ENCODE measurements at regions not wholly inside any gene's neighbourhood (a gene's known extent, or its start where the extent isn't known, plus 50 kb on each side); places are given as distances from the start of the nearest gene placed in this dataset.
"Not testable (repeated sequence)": the region's sequence is repeated elsewhere in the genome, so short reads cannot be mapped to it uniquely, and the experiment has no call there.

GRCh38 chr10:80025281-80025680 lies 53.2 kb upstream of the TMEM254 start:
- Histone ChIP-seq H3K4me1 (ENCODE audit: control insufficient read depth in 2 of 2, insufficient read depth in 2 of 2, low read length in 2 of 2) (no peaks in the 10 kb centered on the region), H3K9ac (ENCODE audit: low read length) (no peak overlapping the region), H3K79me2 (ENCODE audit: control insufficient read depth, insufficient read depth, low read length) (no peaks in the 10 kb centered on the region), H4K20me1 (ENCODE audit: control insufficient read depth, insufficient read depth, low read length, poor library complexity, severe bottlenecking) (no peaks in the 10 kb centered on the region), H2AFZ (ENCODE audit: insufficient read depth, low read depth, low read length, poor library complexity, severe bottlenecking) (no peak overlapping the region), H3K4me2 (replicated peaks; ENCODE audit: low read depth, low read length, poor library complexity, severe bottlenecking) (no peak overlapping the region), H3K36me3 (replicated peaks in 1 of 2; ENCODE audit: control extremely low read depth in 1 of 2, control insufficient read depth in 1 of 2, extremely low read depth in 1 of 2, insufficient read depth in 2 of 2, low read length in 1 of 2) (no peaks in the 10 kb centered on the region), H3K9me3 (ENCODE audit: control extremely low read depth in 1 of 3, control insufficient read depth in 2 of 3, insufficient read depth in 1 of 3, low read length in 2 of 3) (no peaks in the 10 kb centered on the region), H3K27me3 (replicated peaks in 1 of 4; ENCODE audit: control extremely low read depth in 1 of 4, control insufficient read depth in 3 of 4, insufficient read depth in 4 of 4, low read length in 3 of 4) (no peaks in the 10 kb centered on the region), H3K27ac (ENCODE audit: low read length in 2 of 2) (no peak overlapping the region), H3K4me3 (ENCODE audit: control extremely low read depth in 1 of 5, extremely low read depth in 1 of 5, insufficient read depth in 1 of 5, low read depth in 2 of 5, low read length in 4 of 5) (no peak overlapping the region)
- no peaks in the 10 kb centered on the region for H3K27me3 Mint-ChIP-seq
- no peaks in the 10 kb centered on the region for H3K9me3 Mint-ChIP-seq (ENCODE audit: insufficient read depth)
- H3K27ac Mint-ChIP-seq, result no peak overlapping the region
- CTCF ChIA-PET, result no interaction called here
- WGBS (ENCODE audit: insufficient coverage), result 100% methylated on average over 1 of the region's 2 CpGs
- TF ChIP-seq EZH2 (IDR thresholded peaks at IDR 0.05; ENCODE audit: borderline replicate concordance, insufficient read depth, low read depth, low read length, poor library complexity, severe bottlenecking) (no peak), CTCF (IDR thresholded peaks at IDR 0.05) (no peak)
- POLR2A ChIA-PET, result no interaction called here
- no peak overlapping the region for H3K4me3 Mint-ChIP-seq
- DNase-seq (no peak), ATAC-seq (ENCODE audit: low read depth) (no peak)
- H3K4me1 Mint-ChIP-seq, result peaks cover 5% of the 10 kb centered on the region
- intact Hi-C loops (cut with micrococcal nuclease), result no loop called here

- not testable (repeated sequence) for H3K9me3 Mint-ChIP-seq (ENCODE audit: insufficient read depth)
Measured at GRCh38 chr10:80022408-80023001, 56.0 kb upstream of the TMEM254 start.

GRCh38 chr10:80018406-80018984 lies 60.0 kb upstream of the TMEM254 start:
- intact Hi-C loops (cut with micrococcal nuclease); CTCF ChIA-PET: not testable (repeated sequence)

More at GRCh38 chr10:80022408-80023001, 56.0 kb upstream of the TMEM254 start:
- H3K27ac Mint-ChIP-seq; DNase-seq; H3K4me3 ChIP-seq (ENCODE audit: control extremely low read depth in 1 of 5, extremely low read depth in 1 of 5, insufficient read depth in 1 of 5, low read depth in 2 of 5, low read length in 4 of 5); H3K4me1 ChIP-seq (ENCODE audit: control insufficient read depth in 2 of 2, insufficient read depth in 2 of 2, low read length in 2 of 2); H3K4me3 Mint-ChIP-seq; H3K27me3 Mint-ChIP-seq; H3K9ac ChIP-seq (ENCODE audit: low read length); H3K4me2 ChIP-seq (replicated peaks; ENCODE audit: low read depth, low read length, poor library complexity, severe bottlenecking); H3K27ac ChIP-seq (ENCODE audit: low read length in 2 of 2); H2AFZ ChIP-seq (ENCODE audit: insufficient read depth, low read depth, low read length, poor library complexity, severe bottlenecking); intact Hi-C loops (cut with micrococcal nuclease); CTCF ChIA-PET; H3K36me3 ChIP-seq (replicated peaks in 1 of 2; ENCODE audit: control extremely low read depth in 1 of 2, control insufficient read depth in 1 of 2, extremely low read depth in 1 of 2, insufficient read depth in 2 of 2, low read length in 1 of 2); ATAC-seq (ENCODE audit: low read depth); H3K27me3 ChIP-seq (replicated peaks in 1 of 4; ENCODE audit: control extremely low read depth in 1 of 4, control insufficient read depth in 3 of 4, insufficient read depth in 4 of 4, low read length in 3 of 4); H4K20me1 ChIP-seq (ENCODE audit: control insufficient read depth, insufficient read depth, low read length, poor library complexity, severe bottlenecking); H3K9me3 ChIP-seq (ENCODE audit: control extremely low read depth in 1 of 3, control insufficient read depth in 2 of 3, insufficient read depth in 1 of 3, low read length in 2 of 3); H3K79me2 ChIP-seq (ENCODE audit: control insufficient read depth, insufficient read depth, low read length); POLR2A ChIA-PET; H3K4me1 Mint-ChIP-seq: not testable (repeated sequence)
- 82% methylated on average over 1 of the region's 7 CpGs for WGBS (ENCODE audit: insufficient coverage)

More at GRCh38 chr10:80018406-80018984, 60.0 kb upstream of the TMEM254 start:
- H3K4me2 ChIP-seq (replicated peaks; ENCODE audit: low read depth, low read length, poor library complexity, severe bottlenecking); H2AFZ ChIP-seq (ENCODE audit: insufficient read depth, low read depth, low read length, poor library complexity, severe bottlenecking); POLR2A ChIA-PET; DNase-seq; H3K4me3 ChIP-seq (ENCODE audit: control extremely low read depth in 1 of 5, extremely low read depth in 1 of 5, insufficient read depth in 1 of 5, low read depth in 2 of 5, low read length in 4 of 5); H3K4me3 Mint-ChIP-seq; ATAC-seq (ENCODE audit: low read depth); H4K20me1 ChIP-seq (ENCODE audit: control insufficient read depth, insufficient read depth, low read length, poor library complexity, severe bottlenecking); H3K27ac ChIP-seq (ENCODE audit: low read length in 2 of 2); H3K4me1 ChIP-seq (ENCODE audit: control insufficient read depth in 2 of 2, insufficient read depth in 2 of 2, low read length in 2 of 2); H3K27me3 Mint-ChIP-seq; H3K4me1 Mint-ChIP-seq; H3K9me3 ChIP-seq (ENCODE audit: control extremely low read depth in 1 of 3, control insufficient read depth in 2 of 3, insufficient read depth in 1 of 3, low read length in 2 of 3); H3K9me3 Mint-ChIP-seq (ENCODE audit: insufficient read depth); H3K9ac ChIP-seq (ENCODE audit: low read length); H3K79me2 ChIP-seq (ENCODE audit: control insufficient read depth, insufficient read depth, low read length); H3K36me3 ChIP-seq (replicated peaks in 1 of 2; ENCODE audit: control extremely low read depth in 1 of 2, control insufficient read depth in 1 of 2, extremely low read depth in 1 of 2, insufficient read depth in 2 of 2, low read length in 1 of 2); H3K27ac Mint-ChIP-seq; H3K27me3 ChIP-seq (replicated peaks in 1 of 4; ENCODE audit: control extremely low read depth in 1 of 4, control insufficient read depth in 3 of 4, insufficient read depth in 4 of 4, low read length in 3 of 4): not testable (repeated sequence)
- no CpG with 5 or more reads among the region's 6 CpGs for WGBS (ENCODE audit: insufficient coverage)
